ENCODE measurements at regions not wholly inside any gene's neighbourhood (a gene's known extent, or its start where the extent isn't known, plus 50 kb on each side); places are given as distances from the start of the nearest gene placed in this dataset.

GRCh38 chr14:97705976-97706375, 908.8 kb downstream of the VRK1 start:
- no peak for DNase-seq (ENCODE audit: low read depth in 2 of 3, low spot score in 1 of 3)

- DNase-seq (ENCODE audit: low read depth in 2 of 3, low spot score in 1 of 3): no peak
These were observed 909.6 kb downstream of the VRK1 start for GRCh38 chr14:97706819-97707218.

GRCh38 chr14:97707603-97708002, 910.4 kb downstream of the VRK1 start:
- DNase-seq (ENCODE audit: low read depth in 2 of 3, low spot score in 1 of 3): no peak

- no peak for DNase-seq (ENCODE audit: low read depth in 2 of 3, low spot score in 1 of 3)
These were observed 912.4 kb downstream of the VRK1 start for GRCh38 chr14:97709552-97709951.

GRCh38 chr14:97710726-97711125, 913.5 kb downstream of the VRK1 start:
- DNase-seq (ENCODE audit: low read depth in 2 of 3, low spot score in 1 of 3): no peak

- DNase-seq (ENCODE audit: low read depth in 2 of 3, low spot score in 1 of 3): no peak
These were observed 915.3 kb downstream of the VRK1 start for GRCh38 chr14:97712471-97712870.

- DNase-seq (ENCODE audit: low read depth in 2 of 3, low spot score in 1 of 3): no peak
These were observed 915.8 kb downstream of the VRK1 start for GRCh38 chr14:97713023-97713422.

- no peak for DNase-seq (ENCODE audit: low read depth in 2 of 3, low spot score in 1 of 3)
These were observed 921.8 kb downstream of the VRK1 start for GRCh38 chr14:97718886-97719442.

- no peak for DNase-seq (ENCODE audit: low read depth in 2 of 3, low spot score in 1 of 3)
These were observed 922.7 kb downstream of the VRK1 start for GRCh38 chr14:97719931-97720330.

GRCh38 chr14:97723351-97723750, 926.2 kb downstream of the VRK1 start:
- DNase-seq (ENCODE audit: low read depth in 2 of 3, low spot score in 1 of 3): no peak

- DNase-seq (ENCODE audit: low read depth in 2 of 3, low spot score in 1 of 3): no peak
These were observed 926.6 kb downstream of the VRK1 start for GRCh38 chr14:97723819-97724218.

- no peak for DNase-seq (ENCODE audit: low read depth in 2 of 3, low spot score in 1 of 3)
These were observed 927.1 kb downstream of the VRK1 start for GRCh38 chr14:97724265-97724731.

GRCh38 chr14:97726676-97727075, 929.5 kb downstream of the VRK1 start:
- DNase-seq (ENCODE audit: low read depth in 2 of 3, low spot score in 1 of 3): no peak

GRCh38 chr14:97730706-97731105, 933.5 kb downstream of the VRK1 start:
- DNase-seq (ENCODE audit: low read depth in 2 of 3, low spot score in 1 of 3): no peak

GRCh38 chr14:97731800-97732199, 934.6 kb downstream of the VRK1 start:
- DNase-seq (ENCODE audit: low read depth in 2 of 3, low spot score in 1 of 3): no peak

GRCh38 chr14:97747316-97747715, 950.1 kb downstream of the VRK1 start:
- no peak for DNase-seq (ENCODE audit: low read depth in 2 of 3, low spot score in 1 of 3)

GRCh38 chr14:97748616-97749015, 951.4 kb downstream of the VRK1 start:
- no peak for DNase-seq (ENCODE audit: low read depth in 2 of 3, low spot score in 1 of 3)

- no peak for DNase-seq (ENCODE audit: low read depth in 2 of 3, low spot score in 1 of 3)
These were observed 960.3 kb downstream of the VRK1 start for GRCh38 chr14:97757491-97757890.

GRCh38 chr14:97760050-97760449, 962.9 kb downstream of the VRK1 start:
- DNase-seq (ENCODE audit: low read depth in 2 of 3, low spot score in 1 of 3): no peak

GRCh38 chr14:97762386-97762785, 965.2 kb downstream of the VRK1 start:
- DNase-seq (ENCODE audit: low read depth in 2 of 3, low spot score in 1 of 3): no peak

GRCh38 chr14:97771340-97772045, 974.3 kb downstream of the VRK1 start:
- no peak for DNase-seq (ENCODE audit: low read depth in 2 of 3, low spot score in 1 of 3)

GRCh38 chr14:97773598-97773997, 976.4 kb downstream of the VRK1 start:
- no peak for DNase-seq (ENCODE audit: low read depth in 2 of 3, low spot score in 1 of 3)

Data from stimulated activated CD4-positive, alpha-beta T cell treated with anti-CD3 and anti-CD28 coated beads, Interleukin-12 subunit alpha, Interleukin-12 subunit beta, amount 100 ng/mL, for 48 hours (primary cell).